GM21528 (cell line): ENCODE measurements at regions not wholly inside any gene's neighbourhood (a gene's known extent, or its start where the extent isn't known, plus 50 kb on each side); places are given as distances from the start of the nearest gene placed in this dataset.

Experiments used
- ATAC-seq: cut with Tn5 transposase; IDR thresholded peaks from one replicate; pipeline ENCODE4 v1.9.1; 2021; ENCODE audit warnings: mild to moderate bottlenecking, moderate library complexity; ENCODE audit not compliant: unreplicated experiment, low FRiP score

- ATAC-seq, result no peak
These were observed 93.5 kb downstream of the SIK1 start for GRCh38 chr21:43333298-43334062.

GRCh38 chr21:43332861-43333297 lies 94.1 kb downstream of the SIK1 start:
- no peak for ATAC-seq

- ATAC-seq, result no peak
These were observed 94.7 kb downstream of the SIK1 start for GRCh38 chr21:43331962-43332828.

GRCh38 chr21:43331111-43331961 lies 95.6 kb downstream of the SIK1 start:
- ATAC-seq, result no peak

- ATAC-seq, result no peak
These were observed 96.5 kb downstream of the SIK1 start for GRCh38 chr21:43330306-43330881.

- ATAC-seq, result no peak
These were observed 97.1 kb downstream of the SIK1 start for GRCh38 chr21:43329711-43330269.

GRCh38 chr21:43328958-43329691 lies 97.8 kb downstream of the SIK1 start:
- ATAC-seq, result no peak

GRCh38 chr21:43328185-43328957 lies 98.6 kb downstream of the SIK1 start:
- ATAC-seq, result no peak

GRCh38 chr21:43325968-43326715 lies 100.8 kb downstream of the SIK1 start:
- no peak for ATAC-seq

- ATAC-seq, result no peak
These were observed 101.9 kb downstream of the SIK1 start for GRCh38 chr21:43325036-43325435.

GRCh38 chr21:43324596-43324995 lies 102.3 kb downstream of the SIK1 start:
- ATAC-seq, result no peak

GRCh38 chr21:43323244-43324005 lies 103.5 kb downstream of the SIK1 start:
- ATAC-seq, result no peak

- no peak for ATAC-seq
These were observed 104.1 kb downstream of the SIK1 start for GRCh38 chr21:43322805-43323204.

GRCh38 chr21:43322311-43322710 lies 104.6 kb downstream of the SIK1 start:
- ATAC-seq, result no peak

GRCh38 chr21:43321611-43322010 lies 105.3 kb downstream of the SIK1 start:
- ATAC-seq, result no peak

GRCh38 chr21:43321111-43321510 lies 105.8 kb downstream of the SIK1 start:
- ATAC-seq, result no peak

- no peak for ATAC-seq
These were observed 106.4 kb downstream of the SIK1 start for GRCh38 chr21:43320526-43320925.
